ENCODE measurements at regions not wholly inside any gene's neighbourhood (a gene's known extent, or its start where the extent isn't known, plus 50 kb on each side); places are given as distances from the start of the nearest gene placed in this dataset.

GRCh38 chr13:85900521-85900920 is 101.3 kb upstream of the SLITRK6 start:
- TF ChIP-seq CTCF (IDR thresholded peaks at IDR 0.05), result no peak
- no peak for TF ChIP-seq EZH2phosphoT487 (IDR thresholded peaks at IDR 0.05)
- no peak for TF ChIP-seq EZH2 (IDR thresholded peaks at IDR 0.05)

Data from neural progenitor cell (in vitro differentiated cells).